ENCODE measurements at regions not wholly inside any gene's neighbourhood (a gene's known extent, or its start where the extent isn't known, plus 50 kb on each side); places are given as distances from the start of the nearest gene placed in this dataset.

DNA sequence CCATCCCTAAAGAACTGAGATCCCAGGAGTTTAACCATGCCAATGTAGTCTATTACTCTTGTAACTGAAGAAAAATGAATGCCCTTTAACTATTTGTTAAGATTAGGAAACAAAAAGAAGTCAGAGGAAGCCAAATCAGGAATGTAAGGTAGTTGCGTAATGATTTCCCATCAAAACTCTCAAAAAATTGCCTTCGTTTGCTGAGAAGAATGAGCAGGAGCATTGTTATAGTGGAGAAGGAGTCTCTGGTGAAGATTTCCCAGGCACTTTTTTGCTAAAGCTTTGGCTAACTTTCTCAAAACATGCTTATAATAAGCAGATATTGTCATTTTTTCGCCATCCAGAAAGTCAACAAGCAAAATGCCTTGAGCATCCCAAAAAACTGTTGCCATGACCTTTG lies 224.0 kb upstream of the SIX2 start:
- H3K36me3 Mint-ChIP-seq (ENCODE audit: insufficient read depth): no peaks in the 10 kb centered on the region
- ATAC-seq (no peak), DNase-seq (no peak)
- H3K4me1 Mint-ChIP-seq (ENCODE audit: low read depth): no peaks in the 10 kb centered on the region
- H3K4me3 Mint-ChIP-seq: no peak overlapping the region
- H3K9me3 Mint-ChIP-seq: no peaks in the 10 kb centered on the region
- H3K27me3 Mint-ChIP-seq (ENCODE audit: low read depth): peaks cover 14% of the 10 kb centered on the region

DNA sequence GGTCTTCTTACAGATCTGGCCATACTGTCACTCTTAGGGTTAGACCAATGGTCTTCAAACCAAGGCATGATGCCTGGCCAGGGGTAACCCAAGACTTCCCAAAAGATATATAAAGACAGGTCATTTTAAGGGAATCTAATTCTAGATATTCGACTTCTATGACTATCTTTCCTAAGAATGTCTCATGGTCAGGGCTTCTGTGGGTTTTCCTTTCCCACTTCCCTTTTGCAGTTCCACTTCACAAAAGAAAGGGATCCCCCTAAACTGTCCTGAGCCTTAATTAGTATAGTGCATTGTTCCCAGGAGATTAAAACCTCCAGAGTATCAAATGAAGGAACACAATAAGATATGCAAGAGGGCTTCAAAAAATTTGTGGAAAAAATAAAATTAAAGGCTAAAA lies 223.6 kb upstream of the SIX2 start:
- Mint-ChIP-seq H3K9me3 (no peaks in the 10 kb centered on the region), H3K4me3 (no peak overlapping the region), H3K27me3 (ENCODE audit: low read depth) (peaks cover 13% of the 10 kb centered on the region), H3K36me3 (ENCODE audit: insufficient read depth) (no peaks in the 10 kb centered on the region), H3K4me1 (ENCODE audit: low read depth) (no peaks in the 10 kb centered on the region)
- ATAC-seq (no peak), DNase-seq (no peak)

DNA sequence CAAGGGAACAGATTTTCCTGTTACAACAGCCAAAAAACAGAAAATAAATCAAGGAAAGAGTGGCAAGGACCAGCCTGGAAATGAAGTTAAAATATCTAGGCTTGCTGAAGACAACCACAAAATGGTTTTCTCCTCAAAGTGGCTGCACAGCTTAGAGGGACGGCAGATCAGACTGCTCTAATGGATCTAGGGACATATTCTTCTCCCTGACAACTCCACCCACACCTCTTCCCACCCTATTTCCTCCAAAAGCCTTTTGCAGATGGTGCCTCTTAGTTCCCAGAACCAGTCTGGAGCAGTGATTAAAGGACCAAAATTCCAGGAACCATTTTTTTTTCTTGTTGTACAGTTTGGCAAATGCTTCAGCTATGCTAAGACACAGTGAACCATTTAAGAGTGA lies 220.2 kb upstream of the SIX2 start:
- Mint-ChIP-seq H3K4me3 (no peak overlapping the region), H3K36me3 (ENCODE audit: insufficient read depth) (no peaks in the 10 kb centered on the region), H3K4me1 (ENCODE audit: low read depth) (no peaks in the 10 kb centered on the region), H3K27me3 (ENCODE audit: low read depth) (peaks cover 11% of the 10 kb centered on the region), H3K9me3 (no peaks in the 10 kb centered on the region)
- DNase-seq (no peak), ATAC-seq (no peak)

DNA sequence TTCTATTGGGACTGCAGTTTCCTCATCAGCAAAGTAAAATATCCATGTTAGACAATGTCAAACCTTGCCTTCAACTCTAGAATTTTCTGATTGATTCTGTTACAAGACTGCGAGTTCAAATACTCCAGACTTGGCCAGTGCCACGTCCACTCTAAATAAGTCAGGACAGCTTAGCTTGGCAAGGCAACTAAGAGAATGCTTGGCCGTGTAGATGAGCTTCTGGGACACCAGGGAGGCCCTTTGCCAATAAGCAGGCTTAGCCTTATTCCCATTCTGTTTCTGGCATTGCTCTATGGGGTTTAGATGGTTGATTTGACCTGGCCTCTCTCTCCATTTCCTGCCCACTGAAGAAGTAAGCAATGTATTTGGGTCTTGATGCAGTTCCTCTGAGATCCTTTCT lies 218.1 kb upstream of the SIX2 start:
- no peaks in the 10 kb centered on the region for H3K9me3 Mint-ChIP-seq
- no peaks in the 10 kb centered on the region for H3K36me3 Mint-ChIP-seq (ENCODE audit: insufficient read depth)
- H3K4me1 Mint-ChIP-seq (ENCODE audit: low read depth): no peaks in the 10 kb centered on the region
- ATAC-seq (no peak), DNase-seq (no peak)
- no peak overlapping the region for H3K4me3 Mint-ChIP-seq
- H3K27me3 Mint-ChIP-seq (ENCODE audit: low read depth): peaks cover 22% of the 10 kb centered on the region

DNA sequence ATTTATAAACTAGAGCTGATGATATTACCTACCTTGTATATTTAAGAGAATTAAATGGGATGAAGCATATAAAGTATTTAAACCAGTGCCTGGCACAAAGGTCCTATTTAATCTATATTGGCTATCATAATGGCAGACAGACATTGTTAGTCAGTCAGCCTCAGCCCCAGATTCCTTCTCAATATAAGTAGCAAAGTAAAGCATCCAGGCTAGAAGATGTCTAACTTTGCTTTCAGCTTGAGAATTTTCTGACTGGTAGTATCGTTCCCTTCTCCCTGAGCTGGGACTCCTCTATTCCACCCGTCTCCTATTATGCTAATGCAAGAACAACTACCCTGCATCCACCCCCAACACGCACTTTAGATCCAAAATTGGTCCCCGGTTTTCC lies 215.7 kb upstream of the SIX2 start:
- H3K4me1 Mint-ChIP-seq (ENCODE audit: low read depth): no peaks in the 10 kb centered on the region
- H3K36me3 Mint-ChIP-seq (ENCODE audit: insufficient read depth): no peaks in the 10 kb centered on the region
- no peak overlapping the region for H3K4me3 Mint-ChIP-seq
- ATAC-seq (no peak), DNase-seq (no peak)
- no peaks in the 10 kb centered on the region for H3K9me3 Mint-ChIP-seq
- peaks cover 35% of the 10 kb centered on the region for H3K27me3 Mint-ChIP-seq (ENCODE audit: low read depth)

DNA sequence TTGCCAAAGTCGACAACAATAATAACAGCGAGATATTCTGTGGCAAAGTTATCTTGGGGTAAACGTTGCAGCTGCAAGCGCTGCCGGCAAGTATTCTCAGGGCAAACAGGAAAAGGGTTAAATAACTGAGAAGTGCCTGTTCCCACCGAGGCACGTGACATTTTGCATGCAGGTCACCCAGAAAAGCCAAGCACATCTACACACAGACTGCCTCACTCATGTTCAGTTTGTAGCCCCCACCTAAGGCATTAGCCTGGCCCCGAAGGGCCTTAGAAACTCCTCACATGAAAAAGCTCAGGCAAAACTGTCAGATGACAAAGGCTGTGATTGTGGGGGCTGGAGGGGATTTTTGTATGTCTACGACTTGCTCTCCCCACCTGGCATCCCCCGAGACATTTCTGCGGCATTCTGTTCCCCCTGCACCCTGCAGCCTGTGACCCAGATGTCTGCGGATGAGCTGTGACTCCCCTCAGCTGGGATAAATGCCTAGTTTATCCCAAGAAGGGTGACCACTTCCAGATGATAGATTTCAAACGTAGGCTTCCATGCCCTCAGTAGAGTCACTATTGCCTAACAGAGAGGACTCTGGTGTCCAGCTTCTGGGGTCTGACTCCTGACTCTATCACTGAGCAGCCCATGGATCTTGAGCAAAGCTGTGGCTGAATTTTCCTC lies 215.2 kb upstream of the SIX2 start:
- Mint-ChIP-seq H3K27me3 (ENCODE audit: low read depth) (peaks cover 35% of the 10 kb centered on the region), H3K4me3 (no peak overlapping the region), H3K36me3 (ENCODE audit: insufficient read depth) (no peaks in the 10 kb centered on the region), H3K9me3 (no peaks in the 10 kb centered on the region), H3K4me1 (ENCODE audit: low read depth) (no peaks in the 10 kb centered on the region)
- DNase-seq (no peak), ATAC-seq (no peak)

DNA sequence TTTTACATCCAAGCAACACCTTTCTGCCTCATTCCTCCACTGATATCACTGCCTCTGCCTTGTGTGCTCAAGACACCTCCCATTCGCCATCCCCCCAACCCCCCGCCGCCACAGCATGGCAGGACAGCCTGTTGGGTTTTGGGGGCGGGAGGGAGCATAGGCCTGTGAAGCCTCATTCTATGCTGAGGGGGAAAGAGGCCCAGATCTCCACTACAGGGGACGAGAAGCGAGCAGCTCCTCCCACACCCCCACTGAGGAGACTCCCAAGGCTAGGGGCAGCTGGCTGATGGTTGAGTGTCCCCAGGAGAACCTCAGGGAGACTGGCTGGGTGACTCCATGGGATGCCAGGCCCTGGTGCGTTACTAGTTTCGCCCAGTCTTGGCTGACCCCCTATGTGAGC lies 214.3 kb upstream of the SIX2 start:
- H3K4me3 Mint-ChIP-seq: no peak overlapping the region
- H3K27me3 Mint-ChIP-seq (ENCODE audit: low read depth): peaks cover 32% of the 10 kb centered on the region
- no peaks in the 10 kb centered on the region for H3K4me1 Mint-ChIP-seq (ENCODE audit: low read depth)
- H3K9me3 Mint-ChIP-seq: no peaks in the 10 kb centered on the region
- ATAC-seq (no peak), DNase-seq (no peak)
- no peaks in the 10 kb centered on the region for H3K36me3 Mint-ChIP-seq (ENCODE audit: insufficient read depth)

DNA sequence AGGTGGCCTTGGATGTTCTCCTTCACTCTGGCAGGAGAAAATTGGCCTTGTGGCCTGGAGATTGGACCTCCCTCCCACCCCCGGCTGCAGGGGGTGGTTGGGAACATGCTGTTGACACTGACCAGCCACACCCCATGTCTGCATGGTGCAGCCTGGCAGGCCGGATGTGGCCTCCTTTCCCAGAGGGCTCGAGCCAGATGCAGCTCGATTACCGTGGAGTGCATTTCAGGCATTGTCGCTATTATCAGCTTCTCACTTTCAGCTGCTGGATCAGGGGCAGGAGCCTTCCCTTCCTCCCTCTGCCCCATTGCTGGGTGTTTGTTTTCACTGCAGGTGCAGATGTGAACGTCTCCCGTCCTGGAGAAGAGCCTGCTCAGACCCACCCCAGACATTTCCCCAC lies 211.0 kb upstream of the SIX2 start:
- no peak overlapping the region for H3K4me3 Mint-ChIP-seq
- peaks cover 10% of the 10 kb centered on the region for H3K9me3 Mint-ChIP-seq
- no peaks in the 10 kb centered on the region for H3K4me1 Mint-ChIP-seq (ENCODE audit: low read depth)
- peaks cover 34% of the 10 kb centered on the region for H3K27me3 Mint-ChIP-seq (ENCODE audit: low read depth)
- no peaks in the 10 kb centered on the region for H3K36me3 Mint-ChIP-seq (ENCODE audit: insufficient read depth)
- DNase-seq (no peak), ATAC-seq (no peak)

DNA sequence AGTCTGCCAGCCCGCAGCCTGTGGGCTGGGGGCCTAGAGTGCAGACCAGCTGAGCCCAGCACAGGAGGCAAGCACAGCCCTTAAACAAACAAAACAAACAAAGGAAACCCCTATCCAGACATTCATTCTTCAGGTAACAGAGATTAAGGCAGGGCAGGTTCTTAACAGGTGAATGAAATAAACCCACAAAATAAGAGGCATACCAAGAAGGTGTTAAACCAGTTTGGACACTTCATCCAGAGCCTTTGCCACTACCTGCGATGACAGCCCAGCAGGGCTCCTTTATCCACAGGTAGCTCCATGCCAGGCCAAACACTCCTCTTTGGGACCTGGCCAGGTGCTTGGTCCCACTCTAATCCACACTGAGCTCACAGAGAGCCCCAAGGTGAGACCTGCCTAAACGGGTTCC lies 209.7 kb upstream of the SIX2 start:
- H3K27me3 Mint-ChIP-seq (ENCODE audit: low read depth): peaks cover 28% of the 10 kb centered on the region
- no peaks in the 10 kb centered on the region for H3K36me3 Mint-ChIP-seq (ENCODE audit: insufficient read depth)
- no peaks in the 10 kb centered on the region for H3K4me1 Mint-ChIP-seq (ENCODE audit: low read depth)
- DNase-seq (no peak), ATAC-seq (no peak)
- peaks cover 10% of the 10 kb centered on the region for H3K9me3 Mint-ChIP-seq
- no peak overlapping the region for H3K4me3 Mint-ChIP-seq

DNA sequence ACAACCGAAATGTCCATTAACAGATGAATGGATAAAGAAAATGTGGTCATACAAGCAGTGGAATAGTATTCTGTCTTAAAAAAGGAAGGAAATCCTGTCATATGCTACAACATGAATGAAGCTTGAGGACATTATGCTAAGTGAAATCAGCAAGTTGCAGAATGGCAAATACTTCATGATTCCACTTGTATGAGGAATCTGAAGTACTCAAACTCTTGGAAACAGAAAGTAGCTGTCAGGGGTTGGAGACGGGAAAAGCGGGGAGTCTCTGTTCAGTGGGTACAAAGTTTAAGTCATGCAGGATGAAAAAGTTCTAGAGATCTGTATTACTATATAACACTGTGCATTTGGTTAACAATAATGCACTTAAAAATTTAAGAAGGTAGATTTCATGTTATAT lies 209.0 kb upstream of the SIX2 start:
- no peak overlapping the region for H3K4me3 Mint-ChIP-seq
- ATAC-seq: no peak
- peaks cover 24% of the 10 kb centered on the region for H3K27me3 Mint-ChIP-seq (ENCODE audit: low read depth)
- H3K4me1 Mint-ChIP-seq (ENCODE audit: low read depth): no peaks in the 10 kb centered on the region
- H3K9me3 Mint-ChIP-seq: peaks cover 10% of the 10 kb centered on the region
- H3K36me3 Mint-ChIP-seq (ENCODE audit: insufficient read depth): no peaks in the 10 kb centered on the region
- DNase-seq: no peak

DNA sequence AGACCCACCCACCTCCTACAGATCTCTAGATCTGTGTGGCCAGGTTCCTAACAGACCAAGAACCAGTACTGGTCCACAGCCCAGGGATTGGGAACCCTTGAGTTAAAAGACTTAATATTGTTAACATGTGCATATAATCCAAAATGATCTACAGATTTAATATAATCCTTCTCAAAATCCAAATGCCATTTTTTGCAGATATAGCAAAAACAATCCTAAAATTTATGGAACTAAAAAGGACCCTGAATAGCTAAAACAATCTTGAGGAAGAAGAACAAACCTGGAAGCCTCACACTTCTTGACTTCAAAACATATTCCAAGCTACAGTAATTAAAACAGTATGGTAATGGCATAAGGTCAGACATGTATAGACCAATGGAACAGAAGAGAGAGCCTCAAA lies 206.9 kb upstream of the SIX2 start:
- H3K9me3 Mint-ChIP-seq: peaks cover 10% of the 10 kb centered on the region
- ATAC-seq (no peak), DNase-seq (no peak)
- no peaks in the 10 kb centered on the region for H3K36me3 Mint-ChIP-seq (ENCODE audit: insufficient read depth)
- no peak overlapping the region for H3K4me3 Mint-ChIP-seq
- peaks cover 23% of the 10 kb centered on the region for H3K27me3 Mint-ChIP-seq (ENCODE audit: low read depth)
- H3K4me1 Mint-ChIP-seq (ENCODE audit: low read depth): no peaks in the 10 kb centered on the region

DNA sequence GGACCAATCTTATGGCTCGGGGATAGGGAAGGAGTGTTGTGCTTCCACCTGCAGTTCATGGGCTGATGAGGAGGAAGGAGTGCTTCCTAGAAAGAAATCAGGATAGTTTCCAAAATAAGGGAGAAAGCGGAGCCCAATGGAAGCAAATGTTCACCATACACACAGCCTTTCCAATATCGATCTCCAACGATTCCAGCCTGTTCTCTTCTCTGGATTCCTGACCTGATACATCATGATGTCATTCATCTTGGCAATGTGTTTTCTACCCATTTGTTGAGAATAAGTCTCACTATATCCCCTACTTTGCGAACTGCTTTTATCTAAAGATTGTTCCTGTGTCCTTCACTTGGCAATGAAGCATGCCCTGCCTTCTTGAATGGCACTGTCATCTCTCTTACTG lies 205.3 kb upstream of the SIX2 start:
- no peaks in the 10 kb centered on the region for H3K4me1 Mint-ChIP-seq (ENCODE audit: low read depth)
- H3K9me3 Mint-ChIP-seq: peaks cover 10% of the 10 kb centered on the region
- peaks cover 13% of the 10 kb centered on the region for H3K27me3 Mint-ChIP-seq (ENCODE audit: low read depth)
- ATAC-seq: no peak
- no peak for DNase-seq
- H3K4me3 Mint-ChIP-seq: no peak overlapping the region
- H3K36me3 Mint-ChIP-seq (ENCODE audit: insufficient read depth): no peaks in the 10 kb centered on the region

DNA sequence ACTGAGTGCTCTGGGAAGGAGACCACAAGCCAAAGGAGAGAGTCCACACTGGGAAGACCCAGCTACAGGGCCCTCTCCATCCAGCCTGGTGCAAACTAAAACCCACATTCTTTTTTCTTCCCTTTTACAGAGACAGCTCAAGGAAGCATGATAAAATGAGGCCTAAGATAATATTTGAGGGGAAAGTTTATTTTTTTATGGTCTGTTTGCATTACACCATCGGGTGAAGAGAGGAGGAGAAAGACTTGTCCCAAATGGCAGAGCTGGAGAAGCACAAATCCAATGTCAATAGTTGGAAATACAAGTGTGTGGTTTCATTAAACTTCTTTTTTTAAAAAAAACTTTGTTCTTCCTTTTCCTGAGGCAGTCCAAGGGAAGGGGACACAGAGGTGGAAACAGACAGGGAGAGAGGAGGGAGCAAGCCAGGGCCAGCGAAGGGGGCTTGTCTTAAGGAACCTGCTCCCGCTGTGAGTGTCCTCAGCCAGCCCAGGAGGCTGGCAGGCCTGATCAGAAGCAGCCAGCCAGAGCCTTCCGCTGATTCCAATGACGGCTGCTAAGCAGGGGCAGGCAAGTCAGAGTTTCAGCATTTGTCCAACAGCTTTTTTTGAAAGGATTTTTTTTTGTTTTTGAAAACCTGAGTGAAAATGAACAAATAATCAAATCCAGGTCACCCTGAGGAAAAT lies 203.8 kb upstream of the SIX2 start:
- no peak for ATAC-seq
- no peaks in the 10 kb centered on the region for H3K36me3 Mint-ChIP-seq (ENCODE audit: insufficient read depth)
- no peak for DNase-seq
- peaks cover 10% of the 10 kb centered on the region for H3K9me3 Mint-ChIP-seq
- H3K4me3 Mint-ChIP-seq: no peak overlapping the region
- peaks cover 13% of the 10 kb centered on the region for H3K27me3 Mint-ChIP-seq (ENCODE audit: low read depth)
- no peaks in the 10 kb centered on the region for H3K4me1 Mint-ChIP-seq (ENCODE audit: low read depth)

DNA sequence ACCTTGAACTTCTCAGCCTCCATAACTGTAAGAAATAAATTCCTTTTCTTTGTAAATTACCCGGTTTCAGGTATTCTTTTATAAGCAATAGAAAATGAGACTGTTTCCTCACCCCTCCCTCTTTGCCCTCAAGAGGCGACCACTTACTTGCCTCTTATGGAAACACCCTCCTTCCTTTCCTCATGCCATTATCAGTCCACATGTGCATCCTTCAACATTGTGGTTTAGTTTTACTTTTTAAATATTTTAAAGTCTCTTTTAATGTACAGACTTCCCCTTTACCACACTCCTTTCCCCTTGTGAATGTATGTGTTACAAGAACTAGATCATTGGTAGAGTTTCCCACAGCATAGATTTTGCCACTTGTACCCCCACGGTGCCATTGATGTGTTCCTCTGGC lies 202.4 kb upstream of the SIX2 start:
- Mint-ChIP-seq H3K9me3 (peaks cover 10% of the 10 kb centered on the region), H3K36me3 (ENCODE audit: insufficient read depth) (no peaks in the 10 kb centered on the region), H3K4me3 (no peak overlapping the region), H3K27me3 (ENCODE audit: low read depth) (peaks cover 9% of the 10 kb centered on the region), H3K4me1 (ENCODE audit: low read depth) (no peaks in the 10 kb centered on the region)
- DNase-seq (no peak), ATAC-seq (no peak)

DNA sequence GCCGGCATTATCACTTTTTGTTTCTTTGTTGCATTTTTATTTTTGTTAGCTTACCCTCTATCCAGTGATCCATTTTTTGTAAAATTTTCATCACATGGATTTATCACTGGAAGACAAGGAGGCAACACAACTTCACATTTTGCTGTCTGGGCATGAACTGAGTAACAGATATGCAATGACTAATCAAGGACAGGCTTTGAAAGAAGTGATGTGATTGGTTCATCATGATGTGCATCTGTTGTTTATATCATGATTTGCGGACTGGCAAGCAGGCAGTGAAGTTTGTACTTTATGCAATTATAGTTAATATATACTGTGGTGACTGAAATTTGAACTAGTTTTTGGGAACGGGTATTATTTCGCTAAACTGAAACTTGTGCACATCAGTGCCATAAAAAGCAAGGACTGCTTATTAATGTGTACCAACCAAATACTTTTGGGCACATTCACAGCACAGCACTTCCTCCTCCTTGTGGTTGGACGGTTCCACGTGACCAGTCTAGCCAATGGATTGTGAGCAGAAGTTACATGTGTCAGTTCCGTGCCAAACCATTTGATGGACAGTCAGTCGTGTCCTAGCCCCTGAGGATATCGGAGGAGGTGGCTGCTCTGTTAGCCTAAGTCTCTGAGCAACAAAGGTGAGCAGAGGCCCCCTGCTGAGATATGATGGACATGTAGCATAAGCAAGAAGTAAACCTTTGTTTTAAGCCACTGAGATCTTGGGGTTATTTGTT lies 201.4 kb upstream of the SIX2 start:
- H3K36me3 Mint-ChIP-seq (ENCODE audit: insufficient read depth): no peaks in the 10 kb centered on the region
- H3K9me3 Mint-ChIP-seq: no peaks in the 10 kb centered on the region
- H3K4me1 Mint-ChIP-seq (ENCODE audit: low read depth): no peaks in the 10 kb centered on the region
- H3K27me3 Mint-ChIP-seq (ENCODE audit: low read depth): peaks cover 8% of the 10 kb centered on the region
- ATAC-seq (no peak), DNase-seq (no peak)
- H3K4me3 Mint-ChIP-seq: no peak overlapping the region
